GM12878 (cell line): ENCODE measurements at regions not wholly inside any gene's neighbourhood (a gene's known extent, or its start where the extent isn't known, plus 50 kb on each side); places are given as distances from the start of the nearest gene placed in this dataset.

Source experiments
- ATAC-seq: fragments of 200-7000 bp; cut with Tn5 transposase; 3 replicates; pipeline ENCODE4 v1.9.1; 2020; ENCODE audit warnings: mild to moderate bottlenecking, moderate library complexity
- BruUV-seq: library from RNA; stranded (reverse); fragments of 400-500 nt; replicated peaks from 2 replicates; lab custom pipeline; 2021; lab: Mats Ljungman, UMichigan
- CTCF ChIA-PET: fragments of 300-600 bp; sonication (Branson Sonifier 250); formaldehyde crosslinking; extraction: SDS; loops from one replicate; lab custom pipeline; 2021; ENCODE audit warnings: inconsistent platforms; lab: Yijun Ruan, JAX
- POLR2A ChIA-PET: fragments of 350-600 bp; formaldehyde crosslinking; extraction: SDS; loops from one replicate; lab custom pipeline; 2021; ENCODE audit warnings: inconsistent platforms; lab: Charles Lee
- RAD21 ChIA-PET: fragments of 300-600 bp; sonication (Branson Sonifier 250); formaldehyde crosslinking; loops from one replicate; lab custom pipeline; 2023; ENCODE audit warnings: antibody characterized with exemption; ENCODE audit not compliant: unreplicated experiment; lab: Charles Lee
- SMC1A ChIA-PET: fragments of 300-600 bp; sonication (Branson Sonifier 250); formaldehyde crosslinking; loops from one replicate; lab custom pipeline; 2023; ENCODE audit not compliant: unreplicated experiment, uncharacterized antibody; lab: Charles Lee
- DNase-seq: peaks from one replicate; pipeline ENCODE4 v3.0.0-alpha.2; 2011; ENCODE audit warnings: low read depth, low spot score
- FAIRE-seq: peaks from 3 replicates; lab custom pipeline; 2011; peaks lifted over from hg19 to GRCh38; lab: Jason Lieb, UNC
- H2AFZ ChIP-seq: 2 replicates; pipeline ENCODE4 v1.6.0; 2011; ENCODE audit warnings: low read depth, low read length, control low read depth; ENCODE audit not compliant: control insufficient read depth
- H3K27ac ChIP-seq: 2 replicates; pipeline ENCODE4 v1.5.1; 2011; ENCODE audit warnings: control low read depth; ENCODE audit not compliant: control insufficient read depth, insufficient read depth
- H3K27me3 ChIP-seq, 2 experiments: replicated peaks in 1 of 2; 2 replicates each; pipeline versions ENCODE4 v1.6.0 to v1.6.1; 2011; ENCODE audit warnings: low read length in 1 of 2; ENCODE audit not compliant: control insufficient read depth in 2 of 2, insufficient read depth in 2 of 2
- H3K36me3 ChIP-seq, 2 experiments: 2 replicates each; pipeline ENCODE4 v1.5.1; 2011; ENCODE audit warnings: low read length in 1 of 2; ENCODE audit not compliant: control insufficient read depth in 2 of 2, insufficient read depth in 2 of 2
- H3K4me1 ChIP-seq: 2 replicates; pipeline ENCODE4 v1.6.1; 2011; ENCODE audit warnings: mild to moderate bottlenecking, low read length, moderate library complexity, mixed read lengths; ENCODE audit not compliant: control insufficient read depth, insufficient read depth
- H3K4me2 ChIP-seq: 2 replicates; pipeline ENCODE4 v1.6.0; 2011; ENCODE audit warnings: control low read depth; ENCODE audit not compliant: control insufficient read depth, insufficient read depth
- H3K4me3 ChIP-seq: fragments of 200-600 bp; sonication (generic); 2 replicates; pipeline ENCODE4 v1.5.1; 2016
- H3K79me2 ChIP-seq: 2 replicates; pipeline ENCODE4 v1.6.0; 2011; ENCODE audit warnings: low read length; ENCODE audit not compliant: control insufficient read depth, insufficient read depth
- H3K9ac ChIP-seq: 2 replicates; pipeline ENCODE4 v1.8.0; 2011; ENCODE audit warnings: low read length, control low read depth, mixed read lengths; ENCODE audit not compliant: control insufficient read depth, insufficient read depth
- H3K9me3 ChIP-seq: replicated peaks from 3 replicates; pipeline ENCODE4 v1.5.1; 2011; ENCODE audit warnings: mild to moderate bottlenecking, low read length; ENCODE audit not compliant: control insufficient read depth, insufficient read depth
- H4K20me1 ChIP-seq: 2 replicates; pipeline ENCODE4 v1.6.0; 2011; ENCODE audit not compliant: control insufficient read depth, insufficient read depth
- CBX3 ChIP-seq: fragments of 200-600 bp; sonication (generic); IDR thresholded peaks from 2 replicates; pipeline ENCODE4 v1.6.1; 2016; ENCODE audit warnings: low read depth, borderline replicate concordance
- CHD4 ChIP-seq: fragments of 200-600 bp; sonication (generic); IDR thresholded peaks from 2 replicates; pipeline ENCODE4 v1.6.1; 2016; ENCODE audit warnings: mild to moderate bottlenecking
- EP300 ChIP-seq, 2 experiments: fragments of 150-350 bp in 1 of 2; IDR thresholded peaks; 2 replicates each; pipeline ENCODE4 v1.6.1; 2011 to 2012; ENCODE audit warnings: low read depth in 2 of 2, low read length in 2 of 2, borderline replicate concordance in 1 of 2, improper control_type of control experiment in 1 of 2, inconsistent platforms in 1 of 2; ENCODE audit not compliant: control insufficient read depth in 1 of 2
- ESRRA ChIP-seq: IDR thresholded peaks from 2 replicates; pipeline ENCODE4 v1.6.1; 2012; ENCODE audit warnings: mild to moderate bottlenecking, low read length, improper control_type of control experiment
- FOXM1 ChIP-seq: IDR thresholded peaks from 2 replicates; pipeline ENCODE4 v1.6.1; 2012; ENCODE audit warnings: low read depth, mild to moderate bottlenecking, inconsistent platforms, low read length, moderate library complexity
- HDAC6 ChIP-seq: fragments of 200-600 bp; sonication (generic); IDR thresholded peaks from one replicate; pipeline ENCODE4 v1.8.0; 2017; ENCODE audit warnings: antibody characterized with exemption; ENCODE audit not compliant: unreplicated experiment
- MEF2A ChIP-seq: IDR thresholded peaks from 2 replicates; pipeline ENCODE4 v1.6.1; 2011; ENCODE audit warnings: low read depth, mild to moderate bottlenecking, low read length, moderate library complexity; ENCODE audit not compliant: insufficient read depth
- NR2C2 ChIP-seq: IDR thresholded peaks from 2 replicates; pipeline ENCODE4 v1.6.1; 2011; ENCODE audit warnings: borderline replicate concordance, low read depth; ENCODE audit not compliant: control insufficient read depth, insufficient read length
- NR2F1 ChIP-seq: fragments of 450-650 bp; conservative IDR thresholded peaks from 2 replicates; pipeline ENCODE4 v1.6.1; 2017; ENCODE audit warnings: mild to moderate bottlenecking
- PKNOX1 ChIP-seq: fragments of 450-650 bp; IDR thresholded peaks from 2 replicates; pipeline ENCODE4 v1.6.1; 2016; ENCODE audit warnings: mild to moderate bottlenecking
- POLR2AphosphoS5 ChIP-seq: IDR thresholded peaks from 2 replicates; pipeline ENCODE4 v1.6.1; 2011; ENCODE audit warnings: mild to moderate bottlenecking, low read length, inconsistent platforms
- SMARCA5 ChIP-seq: fragments of 450-650 bp; IDR thresholded peaks from 2 replicates; pipeline ENCODE4 v1.6.1; 2017; ENCODE audit warnings: mild to moderate bottlenecking
- SP1 ChIP-seq: IDR thresholded peaks from one replicate; pipeline ENCODE4 v1.6.1; 2011; ENCODE audit warnings: low read depth, low read length
- TCF3 ChIP-seq: IDR thresholded peaks from 2 replicates; pipeline ENCODE4 v1.6.1; 2012; ENCODE audit warnings: low read depth, mild to moderate bottlenecking, low read length, borderline replicate concordance; ENCODE audit not compliant: insufficient read depth
- TCF7 ChIP-seq: IDR thresholded peaks from 2 replicates; pipeline ENCODE4 v1.6.1; 2014; ENCODE audit warnings: antibody characterized with exemption, borderline replicate concordance
- WGBS: methylation state at CpG from one replicate; pipeline ENCODE4 v1.1.6; 2016; ENCODE audit warnings: low lambda C conversion rate; ENCODE audit not compliant: insufficient replicate concordance, insufficient coverage; ENCODE audit errors: missing lambda C conversion rate; 5-methylcytosine and 5-hydroxymethylcytosine counted together
- in situ Hi-C: fragments of 300-500 bp; cut with MboI; formaldehyde crosslinking; loops from 9 replicates; pipeline ENCODE4 v1.14.3; 2018; ENCODE audit warnings: mixed read lengths
- intact Hi-C: fragments of 100-400 bp; cut with micrococcal nuclease; formaldehyde crosslinking; loops from one replicate; pipeline ENCODE4 v1.14.2; 2022; ENCODE audit not compliant: unreplicated experiment

- POLR2A ChIA-PET: interaction anchor here (0.7 kb wide), 1 partner anchor 89 kb away, joined by 4 read pairs; no protein-coding TSS in a partner anchor
These were observed 89.6 kb upstream of the IVNS1ABP start for GRCh38 chr1:185406691-185407009.

GRCh38 chr1:185406006-185406690 is 89.1 kb upstream of the IVNS1ABP start:
- POLR2A ChIA-PET: interaction anchor here (0.7 kb wide), 1 partner anchor 88 kb away, joined by 4 read pairs; no protein-coding TSS in a partner anchor
- RAD21 ChIA-PET: interaction anchor here (0.7 kb wide), 1 partner anchor 67 kb away, joined by 4 read pairs; no protein-coding TSS in a partner anchor
- Histone ChIP-seq H3K4me1 (no peaks in the 10 kb centered on the region), H4K20me1 (no peaks in the 10 kb centered on the region), H3K36me3 (no peaks in the 10 kb centered on the region), H3K9me3 (peaks cover 2% of the 10 kb centered on the region; the same call in 1 of the 3 replicates), H3K27me3 (no peaks in the 10 kb centered on the region), H3K79me2 (no peaks in the 10 kb centered on the region), H3K4me2 (no peak overlapping the region), H3K4me3 (no peak overlapping the region), H3K27ac (no peak overlapping the region), H2AFZ (no peak overlapping the region), H3K9ac (no peak overlapping the region)
- CTCF ChIA-PET: interaction anchor here (1.1 to 2.0 kb wide), 2 partner anchors 58 to 189 kb away, joined by 3 to 5 read pairs; no protein-coding TSS in a partner anchor
- SMC1A ChIA-PET: no interaction called here
- BruUV-seq: no TSS peak
- intact Hi-C loops (loop anchor here (5.0 kb wide), 1 partner anchor 89 kb away; the partner anchor contains the start of gene IVNS1ABP), in situ Hi-C loops (no loop called here)
- 42% methylated on average over 3 of the region's 3 CpGs for WGBS
- FAIRE-seq (no peak), ATAC-seq (peak; percentile 40), DNase-seq (no peak)
- TF ChIP-seq EP300 (IDR thresholded peaks at IDR 0.05; ENCODE audit: borderline replicate concordance in 1 of 2, control insufficient read depth in 1 of 2, low read depth in 2 of 2, low read length in 2 of 2) (no peak), CBX3 (no peak), CHD4 (no peak), TCF7 (no peak), NR2F1 (no peak), PKNOX1 (no peak), HDAC6 (no peak), ESRRA (no peak), SMARCA5 (no peak), NR2C2 (no peak), MEF2A (no peak)

More at GRCh38 chr1:185406691-185407009, 89.6 kb upstream of the IVNS1ABP start:
- in situ Hi-C loops: no loop called here
- H3K36me3 ChIP-seq: no peaks in the 10 kb centered on the region
- no peak overlapping the region for H3K27ac ChIP-seq
- H4K20me1 ChIP-seq: no peaks in the 10 kb centered on the region
- BruUV-seq: no TSS peak
- TF ChIP-seq FOXM1 (peak; percentile 36; the same call in 1 of the 2 replicates), POLR2AphosphoS5 (no peak), TCF3 (no peak), SP1 (no peak)
- TF ChIP-seq, all 136 proteins: peak for 1
- Histone ChIP-seq H3K4me3 (no peak overlapping the region), H3K4me2 (no peak overlapping the region), H3K9ac (no peak overlapping the region), H3K4me1 (no peaks in the 10 kb centered on the region), H2AFZ (no peak overlapping the region), H3K9me3 (peaks cover 2% of the 10 kb centered on the region; the same call in 1 of the 3 replicates), H3K27me3 (no peaks in the 10 kb centered on the region), H3K79me2 (no peaks in the 10 kb centered on the region)
- FAIRE-seq (no peak), ATAC-seq (peak; percentile 65), DNase-seq (no peak)
- CTCF ChIA-PET: interaction anchor here (1.1 to 2.0 kb wide), 2 partner anchors 58 to 189 kb away, joined by 3 to 5 read pairs; no protein-coding TSS in a partner anchor
- RAD21 ChIA-PET: no interaction called here
- intact Hi-C loops: loop anchor here (5.0 kb wide), 1 partner anchor 89 kb away; the partner anchor contains the start of gene IVNS1ABP
- WGBS: 29% methylated on average over 1 of the region's 1 CpG
- SMC1A ChIA-PET: no interaction called here
